ENCODE measurements at regions not wholly inside any gene's neighbourhood (a gene's known extent, or its start where the extent isn't known, plus 50 kb on each side); places are given as distances from the start of the nearest gene placed in this dataset.

- TF ChIP-seq, protein P1, sequence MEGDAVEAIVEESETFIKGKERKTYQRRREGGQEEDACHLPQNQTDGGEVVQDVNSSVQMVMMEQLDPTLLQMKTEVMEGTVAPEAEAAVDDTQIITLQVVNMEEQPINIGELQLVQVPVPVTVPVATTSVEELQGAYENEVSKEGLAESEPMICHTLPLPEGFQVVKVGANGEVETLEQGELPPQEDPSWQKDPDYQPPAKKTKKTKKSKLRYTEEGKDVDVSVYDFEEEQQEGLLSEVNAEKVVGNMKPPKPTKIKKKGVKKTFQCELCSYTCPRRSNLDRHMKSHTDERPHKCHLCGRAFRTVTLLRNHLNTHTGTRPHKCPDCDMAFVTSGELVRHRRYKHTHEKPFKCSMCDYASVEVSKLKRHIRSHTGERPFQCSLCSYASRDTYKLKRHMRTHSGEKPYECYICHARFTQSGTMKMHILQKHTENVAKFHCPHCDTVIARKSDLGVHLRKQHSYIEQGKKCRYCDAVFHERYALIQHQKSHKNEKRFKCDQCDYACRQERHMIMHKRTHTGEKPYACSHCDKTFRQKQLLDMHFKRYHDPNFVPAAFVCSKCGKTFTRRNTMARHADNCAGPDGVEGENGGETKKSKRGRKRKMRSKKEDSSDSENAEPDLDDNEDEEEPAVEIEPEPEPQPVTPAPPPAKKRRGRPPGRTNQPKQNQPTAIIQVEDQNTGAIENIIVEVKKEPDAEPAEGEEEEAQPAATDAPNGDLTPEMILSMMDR (IDR thresholded peaks at IDR 0.05), result no peak
Measured at GRCh38 chr10:117675514-117676055, 133.0 kb downstream of the EMX2 start.

DNA sequence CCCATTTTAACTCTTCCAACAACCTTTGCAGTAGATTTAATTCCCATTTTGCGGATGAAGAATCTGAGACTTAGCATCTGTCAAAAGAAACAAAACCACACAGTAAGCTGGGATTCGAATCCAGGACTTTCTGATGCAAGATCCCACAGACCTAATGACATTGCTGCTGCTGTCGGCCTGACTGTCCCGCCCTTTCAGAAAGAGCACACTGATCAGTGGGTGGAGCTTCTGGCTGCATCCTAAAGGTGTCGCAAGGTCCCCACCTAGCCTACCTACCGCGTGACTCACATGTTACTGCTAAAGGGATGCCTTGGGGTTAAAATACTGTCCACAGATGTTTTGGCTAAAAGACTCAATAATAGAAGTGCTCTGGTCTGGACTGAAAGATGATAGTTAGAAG, 134.7 kb downstream of the EMX2 start:
- no peak overlapping the region for H3K27ac ChIP-seq
- H3K4me3 ChIP-seq, result no peak overlapping the region
- TF ChIP-seq, protein P1 (IDR thresholded peaks at IDR 0.05), result no peak
- DNase-seq (ENCODE audit: low spot score), result peak; percentile 7

More at GRCh38 chr10:117675514-117676055, 133.0 kb downstream of the EMX2 start:
- peak; percentile 17 for DNase-seq (ENCODE audit: low spot score)
- no peak overlapping the region for H3K4me3 ChIP-seq
- no peak overlapping the region for H3K27ac ChIP-seq

DNA sequence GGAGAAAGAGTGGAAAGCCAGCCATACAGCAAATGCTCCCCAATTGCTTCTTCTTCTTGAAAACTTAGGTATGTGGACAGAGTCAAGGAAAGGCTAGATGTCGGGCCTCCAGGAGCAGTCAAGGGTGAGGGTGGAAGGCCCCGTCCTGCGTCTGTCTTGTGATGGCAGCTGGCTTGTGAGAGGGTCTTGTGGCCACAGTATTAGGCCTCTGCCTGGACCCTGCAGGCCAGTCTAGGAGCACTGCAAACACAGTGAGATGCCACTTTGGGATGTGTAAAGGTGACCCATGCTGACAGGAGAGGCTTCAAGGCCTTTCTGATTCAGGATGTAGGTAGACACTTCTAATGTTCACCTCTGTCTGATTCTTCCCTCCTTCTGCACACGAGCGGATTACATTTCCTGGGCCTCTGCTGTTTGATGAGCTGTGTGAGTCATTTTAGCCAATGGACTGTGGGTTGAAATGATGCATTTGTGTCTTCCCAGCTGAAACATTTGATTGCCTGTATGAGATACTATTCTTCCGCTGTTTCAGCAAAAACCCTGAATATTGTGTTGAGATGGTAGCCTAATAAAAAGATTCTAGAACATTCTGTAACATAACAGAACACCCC, 135.4 kb downstream of the EMX2 start:
- DNase-seq (ENCODE audit: low spot score), result peak; percentile 49
- Histone ChIP-seq H3K27ac (no peak overlapping the region), H3K4me3 (no peak overlapping the region)
- TF ChIP-seq, protein P1 (IDR thresholded peaks at IDR 0.05), result no peak

DNA sequence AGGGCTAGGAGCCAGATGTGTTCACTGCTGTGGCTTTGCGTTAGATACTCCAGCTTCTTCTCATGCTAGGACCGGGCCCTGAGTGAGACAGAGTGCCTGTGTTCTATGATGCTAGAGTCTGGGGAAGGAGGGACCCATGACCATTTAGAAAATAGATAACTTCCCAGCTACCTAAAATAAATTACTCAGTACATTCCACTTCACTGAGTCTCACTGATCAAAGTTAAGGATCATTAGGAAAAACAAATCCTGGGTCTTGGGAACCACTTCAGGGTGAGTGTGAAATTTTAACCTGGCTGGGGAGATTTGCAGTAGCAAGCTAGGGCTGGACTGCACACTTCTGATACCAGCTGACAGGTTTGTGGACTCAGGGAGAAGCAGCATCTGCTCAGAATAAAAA, 138.1 kb downstream of the EMX2 start:
- DNase-seq (ENCODE audit: low spot score), result peak; percentile 7
- Histone ChIP-seq H3K27ac (no peak overlapping the region), H3K4me3 (no peak overlapping the region)
- TF ChIP-seq, protein P1 (IDR thresholded peaks at IDR 0.05), result no peak

GRCh38 chr10:117681104-117681503, 138.6 kb downstream of the EMX2 start:
- peak; percentile 52 for DNase-seq (ENCODE audit: low spot score)
- TF ChIP-seq, protein P1 (IDR thresholded peaks at IDR 0.05), result no peak
- no peak overlapping the region for H3K27ac ChIP-seq
- H3K4me3 ChIP-seq, result no peak overlapping the region

DNA sequence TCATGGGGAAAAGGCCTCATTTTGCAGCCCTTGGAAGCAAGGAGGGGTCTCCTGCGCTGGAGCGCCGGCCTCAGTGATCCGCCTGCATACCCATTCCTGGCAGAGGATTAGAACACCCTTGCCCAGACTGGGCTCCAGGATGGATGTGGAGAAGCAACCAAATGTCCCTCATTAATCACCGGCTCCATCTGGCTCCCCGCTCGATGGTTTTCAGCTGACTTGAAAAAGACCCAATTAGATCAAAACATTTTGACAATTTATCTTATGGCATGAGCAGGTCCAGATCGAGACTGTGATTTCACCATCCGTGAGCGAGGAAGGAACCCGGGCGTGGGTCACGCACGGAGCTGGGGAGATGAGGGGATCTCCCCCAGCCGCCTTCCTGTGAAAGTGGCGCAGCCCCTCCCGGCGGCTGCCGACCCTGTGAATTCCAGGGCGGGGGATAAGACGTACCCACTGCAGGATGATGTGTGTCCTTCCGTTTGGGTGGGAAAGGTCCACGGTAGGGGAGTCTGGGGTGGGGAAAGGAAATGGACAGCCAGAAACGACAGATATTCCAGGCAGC, 141.6 kb downstream of the EMX2 start:
- H3K27ac ChIP-seq, result no peak overlapping the region
- no peak overlapping the region for H3K4me3 ChIP-seq
- DNase-seq (ENCODE audit: low spot score), result no peak
- TF ChIP-seq, protein P1 (IDR thresholded peaks at IDR 0.05), result no peak

GRCh38 chr10:117684672-117685211, 142.2 kb downstream of the EMX2 start:
- TF ChIP-seq, protein P1 (IDR thresholded peaks at IDR 0.05), result no peak
- Histone ChIP-seq H3K4me3 (peak overlapping the region; percentile 28), H3K27ac (no peak overlapping the region)
- no peak for DNase-seq (ENCODE audit: low spot score)

All from coronary artery (tissue), 2 donors.